ENCODE measurements at regions not wholly inside any gene's neighbourhood (a gene's known extent, or its start where the extent isn't known, plus 50 kb on each side); places are given as distances from the start of the nearest gene placed in this dataset.
A peak's percentile ranks its signal among the peaks of the same experiment; 100 is the strongest.

GRCh38 chr9:87306006-87306405, 191.7 kb upstream of the DAPK1 start:
- no peak for DNase-seq (ENCODE audit: low read depth in 6 of 9, low spot score in 9 of 9)
- no peaks in the 10 kb centered on the region for H3K4me1 ChIP-seq (ENCODE audit: control insufficient read depth in 2 of 2, insufficient read depth in 2 of 2, low read length in 2 of 2)
- peaks cover 0 to 3% of the 10 kb centered on the region in 2 donors for H3K27me3 ChIP-seq (ENCODE audit: control insufficient read depth in 2 of 2, insufficient read depth in 1 of 2, low read length in 1 of 2)
- no peaks in the 10 kb centered on the region for H3K9me3 ChIP-seq (ENCODE audit: control insufficient read depth in 2 of 2, insufficient read depth in 1 of 2, low read length in 1 of 2)
- 95% methylated on average over 3 of the region's 3 CpGs for WGBS
- H3K36me3 ChIP-seq (ENCODE audit: control insufficient read depth in 2 of 2, insufficient read depth in 2 of 2, low read length in 1 of 2) = no peaks in the 10 kb centered on the region
- no peak overlapping the region for H3K27ac ChIP-seq (ENCODE audit: low read depth in 1 of 2, low read length in 1 of 2)
- H3K4me3 ChIP-seq (ENCODE audit: low read length in 2 of 2) = no peak overlapping the region

- H3K4me1 ChIP-seq (ENCODE audit: control insufficient read depth in 2 of 2, insufficient read depth in 2 of 2, low read length in 2 of 2) = no peaks in the 10 kb centered on the region
- 97% methylated on average over 5 of the region's 5 CpGs for WGBS
- H3K27me3 ChIP-seq (ENCODE audit: control insufficient read depth in 2 of 2, insufficient read depth in 1 of 2, low read length in 1 of 2) = peaks cover 0 to 3% of the 10 kb centered on the region in 2 donors
- H3K9me3 ChIP-seq (ENCODE audit: control insufficient read depth in 2 of 2, insufficient read depth in 1 of 2, low read length in 1 of 2) = no peaks in the 10 kb centered on the region
- H3K4me3 ChIP-seq (ENCODE audit: low read length in 2 of 2) = no peak overlapping the region
- no peak overlapping the region for H3K27ac ChIP-seq (ENCODE audit: low read depth in 1 of 2, low read length in 1 of 2)
- no peaks in the 10 kb centered on the region for H3K36me3 ChIP-seq (ENCODE audit: control insufficient read depth in 2 of 2, insufficient read depth in 2 of 2, low read length in 1 of 2)
- no peak for DNase-seq (ENCODE audit: low read depth in 6 of 9, low spot score in 9 of 9)
Measured at GRCh38 chr9:87307848-87308247, 189.8 kb upstream of the DAPK1 start.

GRCh38 chr9:87309236-87309635, 188.4 kb upstream of the DAPK1 start:
- Histone ChIP-seq H3K9me3 (ENCODE audit: control insufficient read depth in 2 of 2, insufficient read depth in 1 of 2, low read length in 1 of 2) (no peaks in the 10 kb centered on the region), H3K27ac (ENCODE audit: low read depth in 1 of 2, low read length in 1 of 2) (no peak overlapping the region), H3K36me3 (ENCODE audit: control insufficient read depth in 2 of 2, insufficient read depth in 2 of 2, low read length in 1 of 2) (no peaks in the 10 kb centered on the region), H3K4me1 (ENCODE audit: control insufficient read depth in 2 of 2, insufficient read depth in 2 of 2, low read length in 2 of 2) (no peaks in the 10 kb centered on the region), H3K4me3 (ENCODE audit: low read length in 2 of 2) (no peak overlapping the region), H3K27me3 (ENCODE audit: control insufficient read depth in 2 of 2, insufficient read depth in 1 of 2, low read length in 1 of 2) (peaks cover 0 to 3% of the 10 kb centered on the region in 2 donors)
- WGBS = 27% methylated on average over 6 of the region's 6 CpGs
- DNase-seq (ENCODE audit: low read depth in 6 of 9, low spot score in 9 of 9) = no peak

- H3K27me3 ChIP-seq (ENCODE audit: control insufficient read depth in 2 of 2, insufficient read depth in 1 of 2, low read length in 1 of 2) = no peaks in the 10 kb centered on the region
- 73% methylated on average over 4 of the region's 4 CpGs for WGBS
- H3K27ac ChIP-seq (ENCODE audit: low read depth in 1 of 2, low read length in 1 of 2) = no peak overlapping the region
- DNase-seq (ENCODE audit: low read depth in 6 of 9, low spot score in 9 of 9) = peak in 1 of 9 donors; percentile 7
- no peak overlapping the region for H3K4me3 ChIP-seq (ENCODE audit: low read length in 2 of 2)
- no peaks in the 10 kb centered on the region for H3K36me3 ChIP-seq (ENCODE audit: control insufficient read depth in 2 of 2, insufficient read depth in 2 of 2, low read length in 1 of 2)
- no peaks in the 10 kb centered on the region for H3K4me1 ChIP-seq (ENCODE audit: control insufficient read depth in 2 of 2, insufficient read depth in 2 of 2, low read length in 2 of 2)
- H3K9me3 ChIP-seq (ENCODE audit: control insufficient read depth in 2 of 2, insufficient read depth in 1 of 2, low read length in 1 of 2) = peaks cover 0 to 3% of the 10 kb centered on the region in 2 donors
Measured at GRCh38 chr9:87310827-87311523, 186.7 kb upstream of the DAPK1 start.

GRCh38 chr9:87319656-87320055, 178.0 kb upstream of the DAPK1 start:
- H3K4me1 ChIP-seq (ENCODE audit: control insufficient read depth in 2 of 2, insufficient read depth in 2 of 2, low read length in 2 of 2) = no peaks in the 10 kb centered on the region
- H3K27me3 ChIP-seq (ENCODE audit: control insufficient read depth in 2 of 2, insufficient read depth in 1 of 2, low read length in 1 of 2) = peaks cover 0 to 2% of the 10 kb centered on the region in 2 donors
- no peak overlapping the region for H3K27ac ChIP-seq (ENCODE audit: low read depth in 1 of 2, low read length in 1 of 2)
- no peaks in the 10 kb centered on the region for H3K36me3 ChIP-seq (ENCODE audit: control insufficient read depth in 2 of 2, insufficient read depth in 2 of 2, low read length in 1 of 2)
- H3K9me3 ChIP-seq (ENCODE audit: control insufficient read depth in 2 of 2, insufficient read depth in 1 of 2, low read length in 1 of 2) = peaks cover 0 to 5% of the 10 kb centered on the region in 2 donors
- H3K4me3 ChIP-seq (ENCODE audit: low read length in 2 of 2) = no peak overlapping the region
- DNase-seq (ENCODE audit: low read depth in 6 of 9, low spot score in 9 of 9) = no peak

GRCh38 chr9:87320146-87320884, 177.4 kb upstream of the DAPK1 start:
- H3K27me3 ChIP-seq (ENCODE audit: control insufficient read depth in 2 of 2, insufficient read depth in 1 of 2, low read length in 1 of 2) = peaks cover 0 to 2% of the 10 kb centered on the region in 2 donors
- no peak overlapping the region for H3K27ac ChIP-seq (ENCODE audit: low read depth in 1 of 2, low read length in 1 of 2)
- 95% methylated on average over 2 of the region's 2 CpGs for WGBS
- H3K36me3 ChIP-seq (ENCODE audit: control insufficient read depth in 2 of 2, insufficient read depth in 2 of 2, low read length in 1 of 2) = no peaks in the 10 kb centered on the region
- DNase-seq (ENCODE audit: low read depth in 6 of 9, low spot score in 9 of 9) = no peak
- H3K4me3 ChIP-seq (ENCODE audit: low read length in 2 of 2) = no peak overlapping the region
- no peaks in the 10 kb centered on the region for H3K4me1 ChIP-seq (ENCODE audit: control insufficient read depth in 2 of 2, insufficient read depth in 2 of 2, low read length in 2 of 2)
- peaks cover 0 to 5% of the 10 kb centered on the region in 2 donors for H3K9me3 ChIP-seq (ENCODE audit: control insufficient read depth in 2 of 2, insufficient read depth in 1 of 2, low read length in 1 of 2)

- Histone ChIP-seq H3K4me3 (ENCODE audit: low read length in 2 of 2) (no peak overlapping the region), H3K4me1 (ENCODE audit: control insufficient read depth in 2 of 2, insufficient read depth in 2 of 2, low read length in 2 of 2) (no peaks in the 10 kb centered on the region), H3K36me3 (ENCODE audit: control insufficient read depth in 2 of 2, insufficient read depth in 2 of 2, low read length in 1 of 2) (no peaks in the 10 kb centered on the region), H3K9me3 (ENCODE audit: control insufficient read depth in 2 of 2, insufficient read depth in 1 of 2, low read length in 1 of 2) (no peaks in the 10 kb centered on the region), H3K27me3 (ENCODE audit: control insufficient read depth in 2 of 2, insufficient read depth in 1 of 2, low read length in 1 of 2) (peaks cover under 1 to 2% of the 10 kb centered on the region in 2 donors), H3K27ac (ENCODE audit: low read depth in 1 of 2, low read length in 1 of 2) (no peak overlapping the region)
- 92% methylated on average over 5 of the region's 5 CpGs for WGBS
- DNase-seq (ENCODE audit: low read depth in 6 of 9, low spot score in 9 of 9) = no peak
Measured at GRCh38 chr9:87322840-87323635, 174.6 kb upstream of the DAPK1 start.

- no peak for DNase-seq (ENCODE audit: low read depth in 6 of 9, low spot score in 9 of 9)
- H3K4me3 ChIP-seq (ENCODE audit: low read length in 2 of 2) = no peak overlapping the region
- H3K27ac ChIP-seq (ENCODE audit: low read depth in 1 of 2, low read length in 1 of 2) = no peak overlapping the region
- no peaks in the 10 kb centered on the region for H3K9me3 ChIP-seq (ENCODE audit: control insufficient read depth in 2 of 2, insufficient read depth in 1 of 2, low read length in 1 of 2)
- 81% methylated on average over 2 of the region's 2 CpGs for WGBS
- H3K36me3 ChIP-seq (ENCODE audit: control insufficient read depth in 2 of 2, insufficient read depth in 2 of 2, low read length in 1 of 2) = no peaks in the 10 kb centered on the region
- no peaks in the 10 kb centered on the region for H3K4me1 ChIP-seq (ENCODE audit: control insufficient read depth in 2 of 2, insufficient read depth in 2 of 2, low read length in 2 of 2)
- H3K27me3 ChIP-seq (ENCODE audit: control insufficient read depth in 2 of 2, insufficient read depth in 1 of 2, low read length in 1 of 2) = peaks cover 2% of the 10 kb centered on the region in 2 donors
Measured at GRCh38 chr9:87323928-87324327, 173.7 kb upstream of the DAPK1 start.

Data from thymus (tissue), 11 donors.